Loucy (cell line): ENCODE measurements at regions not wholly inside any gene's neighbourhood (a gene's known extent, or its start where the extent isn't known, plus 50 kb on each side); places are given as distances from the start of the nearest gene placed in this dataset.

ENCODE experiments used
- H2AFZ ChIP-seq: fragments of 200-600 bp; sonication (generic); 2 replicates; pipeline ENCODE4 v1.6.0; 2016; ENCODE audit warnings: antibody characterized with exemption, mild to moderate bottlenecking, low read length, moderate library complexity
- H3F3A ChIP-seq: fragments of 200-600 bp; 2 replicates; pipeline ENCODE4 v1.6.0; 2016; ENCODE audit warnings: antibody characterized with exemption, low read depth, mild to moderate bottlenecking
- H3K27me3 ChIP-seq: fragments of 200-600 bp; sonication (generic); 2 replicates; pipeline ENCODE4 v1.6.1; 2014; ENCODE audit warnings: low read length, mild to moderate bottlenecking; ENCODE audit not compliant: insufficient read depth, poor library complexity, severe bottlenecking
- H3K36me3 ChIP-seq: fragments of 200-600 bp; sonication (generic); 2 replicates; pipeline ENCODE4 v1.6.1; 2016; ENCODE audit warnings: low read length; ENCODE audit not compliant: insufficient read depth
- H3K4me1 ChIP-seq: fragments of 200-600 bp; sonication (generic); 2 replicates; pipeline ENCODE4 v1.5.1; 2014; ENCODE audit warnings: low read length, mild to moderate bottlenecking; ENCODE audit not compliant: insufficient read depth, poor library complexity, severe bottlenecking
- H3K4me2 ChIP-seq: fragments of 200-600 bp; sonication (generic); 2 replicates; pipeline ENCODE4 v1.6.0; 2014; ENCODE audit warnings: antibody characterized with exemption, low read length, low read depth, mild to moderate bottlenecking; ENCODE audit not compliant: poor library complexity, severe bottlenecking
- H3K4me3 ChIP-seq: fragments of 200-600 bp; sonication (generic); 2 replicates; pipeline ENCODE4 v1.5.1; 2014; ENCODE audit warnings: low read length, mild to moderate bottlenecking, mixed read lengths; ENCODE audit not compliant: poor library complexity, severe bottlenecking
- H3K79me2 ChIP-seq: fragments of 200-600 bp; sonication (generic); 2 replicates; pipeline ENCODE4 v1.6.1; 2014; ENCODE audit warnings: low read length; ENCODE audit not compliant: insufficient read depth
- H3K9ac ChIP-seq: fragments of 200-600 bp; sonication (generic); 2 replicates; pipeline ENCODE4 v1.6.0; 2014; ENCODE audit warnings: mild to moderate bottlenecking, low read depth, low read length, moderate library complexity; ENCODE audit not compliant: poor library complexity, severe bottlenecking
- H3K9me2 ChIP-seq: fragments of 200-600 bp; sonication (generic); replicated peaks from 2 replicates; pipeline ENCODE4 v1.6.1; 2016; ENCODE audit warnings: low read depth, low read length, mixed read lengths
- H3K9me3 ChIP-seq: fragments of 200-600 bp; sonication (generic); 2 replicates; pipeline ENCODE4 v1.6.1; 2014; ENCODE audit warnings: mild to moderate bottlenecking, antibody characterized with exemption, low read length, low read depth; ENCODE audit not compliant: insufficient read depth
- H4K20me1 ChIP-seq: fragments of 200-600 bp; sonication (generic); 2 replicates; pipeline ENCODE4 v1.6.0; 2014; ENCODE audit warnings: antibody characterized with exemption, low read length, mild to moderate bottlenecking; ENCODE audit not compliant: insufficient read depth, poor library complexity, severe bottlenecking
- CTCF ChIP-seq: fragments of 200-600 bp; sonication (generic); conservative IDR thresholded peaks from 2 replicates; pipeline ENCODE4 v1.5.1; 2014; ENCODE audit warnings: mild to moderate bottlenecking, antibody characterized with exemption, low read length
- EZH2phosphoT487 ChIP-seq: fragments of 200-600 bp; IDR thresholded peaks from 2 replicates; pipeline ENCODE4 v1.6.1; 2018; ENCODE audit warnings: antibody characterized with exemption, mild to moderate bottlenecking, moderate library complexity, borderline replicate concordance

- no peak for TF ChIP-seq CTCF
- no peak for TF ChIP-seq EZH2phosphoT487
- H3K27me3 ChIP-seq, result no peaks in the 10 kb centered on the region
- no peaks in the 10 kb centered on the region for H3K79me2 ChIP-seq
- H3K4me1 ChIP-seq, result no peaks in the 10 kb centered on the region
- H3K9me2 ChIP-seq, result no peaks in the 10 kb centered on the region
- no peaks in the 10 kb centered on the region for H3K9me3 ChIP-seq
- no peak overlapping the region for H2AFZ ChIP-seq
- no peaks in the 10 kb centered on the region for H4K20me1 ChIP-seq
- no peaks in the 10 kb centered on the region for H3F3A ChIP-seq
- H3K4me3 ChIP-seq, result no peak overlapping the region
- H3K4me2 ChIP-seq, result no peak overlapping the region
- no peaks in the 10 kb centered on the region for H3K36me3 ChIP-seq
- H3K9ac ChIP-seq, result no peak overlapping the region
These were observed 468.5 kb downstream of the TMEM232 start for GRCh38 chr5:110257971-110258370.

GRCh38 chr5:110258460-110259216 lies 467.8 kb downstream of the TMEM232 start:
- Histone ChIP-seq H2AFZ (0 out of 2 replicates have a peak overlapping the region, but pooled peaks have one; percentile 32), H3K27me3 (no peaks in the 10 kb centered on the region), H3K9me3 (no peaks in the 10 kb centered on the region), H3K4me2 (no peak overlapping the region), H3K4me3 (no peak overlapping the region), H3K4me1 (no peaks in the 10 kb centered on the region), H3F3A (no peaks in the 10 kb centered on the region), H4K20me1 (no peaks in the 10 kb centered on the region), H3K9ac (no peak overlapping the region), H3K36me3 (no peaks in the 10 kb centered on the region), H3K79me2 (no peaks in the 10 kb centered on the region), H3K9me2 (no peaks in the 10 kb centered on the region)
- no peak for TF ChIP-seq EZH2phosphoT487
- TF ChIP-seq CTCF, result no peak

GRCh38 chr5:110262749-110263148 lies 463.7 kb downstream of the TMEM232 start:
- H3K4me1 ChIP-seq, result no peaks in the 10 kb centered on the region
- H3K4me3 ChIP-seq, result no peak overlapping the region
- TF ChIP-seq CTCF (no peak), EZH2phosphoT487 (no peak)
- no peaks in the 10 kb centered on the region for H3K79me2 ChIP-seq
- no peak overlapping the region for H2AFZ ChIP-seq
- H3K36me3 ChIP-seq, result no peaks in the 10 kb centered on the region
- no peaks in the 10 kb centered on the region for H3K9me3 ChIP-seq
- H3K9ac ChIP-seq, result no peak overlapping the region
- no peaks in the 10 kb centered on the region for H3F3A ChIP-seq
- no peaks in the 10 kb centered on the region for H4K20me1 ChIP-seq
- H3K4me2 ChIP-seq, result no peak overlapping the region
- no peaks in the 10 kb centered on the region for H3K9me2 ChIP-seq
- H3K27me3 ChIP-seq, result no peaks in the 10 kb centered on the region
